Skeletal muscle tissue (tissue), 3 donors: ENCODE measurements at regions not wholly inside any gene's neighbourhood (a gene's known extent, or its start where the extent isn't known, plus 50 kb on each side); places are given as distances from the start of the nearest gene placed in this dataset.
"Not testable (repeated sequence)": the region's sequence is repeated elsewhere in the genome, so short reads cannot be mapped to it uniquely, and the experiment has no call there.

Source experiments
- H3K27ac ChIP-seq: one replicate; pipeline ENCODE4 v1.7.0; 2013; ENCODE audit warnings: mild to moderate bottlenecking, low read depth, low read length, inconsistent platforms
- H3K27me3 ChIP-seq, 3 donors: one replicate each; pipeline ENCODE4 v1.7.0; 2013; ENCODE audit warnings: low read length in 3 of 3; ENCODE audit not compliant: control insufficient read depth in 3 of 3, insufficient read depth in 3 of 3
- H3K36me3 ChIP-seq, 3 donors: one replicate each; pipeline ENCODE4 v1.7.0; 2013; ENCODE audit warnings: low read length in 3 of 3; ENCODE audit not compliant: control insufficient read depth in 3 of 3, insufficient read depth in 3 of 3
- H3K4me1 ChIP-seq, 3 donors: one replicate each; pipeline ENCODE4 v1.7.0; 2013; ENCODE audit warnings: low read length in 3 of 3, mild to moderate bottlenecking in 3 of 3; ENCODE audit not compliant: control insufficient read depth in 3 of 3, insufficient read depth in 3 of 3
- H3K4me3 ChIP-seq, 3 donors: one replicate each; pipeline ENCODE4 v1.7.0; 2013; ENCODE audit warnings: low read length in 3 of 3
- H3K9ac ChIP-seq, 3 donors: one replicate each; pipeline ENCODE4 v1.7.0; 2013; ENCODE audit warnings: low read length in 3 of 3, mild to moderate bottlenecking in 3 of 3, moderate library complexity in 2 of 3, low read depth in 1 of 3
- H3K9me3 ChIP-seq, 3 donors: one replicate each; pipeline ENCODE4 v1.7.0; 2013; ENCODE audit warnings: low read length in 3 of 3; ENCODE audit not compliant: control insufficient read depth in 3 of 3
- donor health status: Osteomylitis.

DNA sequence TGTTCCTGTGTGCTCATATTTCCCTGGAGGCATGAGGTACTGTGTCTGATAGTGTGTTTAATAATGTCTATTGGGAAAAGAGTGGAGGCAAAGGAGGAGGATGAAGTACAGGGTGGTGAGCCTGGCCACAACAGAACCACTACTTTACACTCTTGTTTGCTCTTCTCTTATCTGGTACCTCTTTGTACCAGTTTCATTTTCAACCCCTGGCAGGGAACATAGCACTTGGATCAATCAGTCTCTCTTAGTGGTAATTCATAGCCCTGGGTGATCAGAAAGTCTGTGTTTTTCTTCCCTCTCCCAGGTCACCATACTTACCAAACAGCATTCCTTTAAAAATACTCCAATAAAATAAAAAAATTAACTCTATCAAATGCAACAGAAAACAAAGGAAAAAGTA lies 105.4 kb downstream of the DMRT2 start:
- H3K36me3 ChIP-seq, result no peaks in the 10 kb centered on the region
- H3K9me3 ChIP-seq, result no peaks in the 10 kb centered on the region
- H3K9ac ChIP-seq, result no peak overlapping the region
- H3K27me3 ChIP-seq, result no peaks in the 10 kb centered on the region
- no peak overlapping the region for H3K27ac ChIP-seq
- no peak overlapping the region for H3K4me3 ChIP-seq
- no peaks in the 10 kb centered on the region for H3K4me1 ChIP-seq

DNA sequence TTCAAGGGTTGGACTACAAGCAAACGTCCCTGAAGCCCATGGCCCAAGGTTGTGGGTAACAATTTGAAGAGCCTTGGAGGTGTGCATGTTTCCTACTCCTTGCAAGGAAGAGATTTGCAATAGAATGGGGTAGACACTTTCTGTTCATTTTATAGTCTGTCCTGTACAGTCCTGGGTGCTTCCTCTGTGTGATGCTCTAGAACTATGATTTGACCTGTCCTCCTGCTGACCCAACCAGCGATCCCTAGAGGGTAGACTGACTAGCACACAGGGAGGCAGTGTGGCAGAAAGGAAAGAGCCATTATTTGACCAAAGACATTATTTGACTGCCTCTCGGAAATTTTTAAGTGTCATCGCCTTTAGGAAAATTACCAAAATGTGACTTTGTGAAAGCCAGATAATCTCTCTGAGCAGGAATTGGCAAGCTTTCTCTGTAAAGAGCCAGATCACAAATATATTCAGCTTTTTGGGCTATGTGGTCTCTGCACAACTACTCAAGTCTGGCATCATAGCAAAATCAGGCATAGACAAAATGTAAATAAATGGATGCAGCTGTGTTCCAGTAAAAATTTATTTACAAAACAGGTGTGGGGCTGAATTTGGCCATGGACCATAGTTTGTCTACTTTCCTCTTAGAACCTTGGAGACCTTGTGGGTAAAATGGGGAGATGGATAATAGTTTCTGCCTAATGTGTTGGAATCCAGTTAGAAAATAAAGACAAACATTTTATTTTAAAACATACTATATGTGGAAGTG lies 106.8 kb downstream of the DMRT2 start:
- no peaks in the 10 kb centered on the region for H3K4me1 ChIP-seq
- H3K9me3 ChIP-seq, result no peaks in the 10 kb centered on the region
- H3K36me3 ChIP-seq, result no peaks in the 10 kb centered on the region
- H3K9ac ChIP-seq, result no peak overlapping the region
- H3K27me3 ChIP-seq, result no peaks in the 10 kb centered on the region
- no peak overlapping the region for H3K27ac ChIP-seq
- no peak overlapping the region for H3K4me3 ChIP-seq

GRCh38 chr9:1157836-1158235 lies 107.7 kb downstream of the DMRT2 start:
- Histone ChIP-seq H3K27me3 (no peaks in the 10 kb centered on the region), H3K4me1 (no peaks in the 10 kb centered on the region), H3K9ac (no peak overlapping the region), H3K4me3 (no peak overlapping the region), H3K27ac (no peak overlapping the region), H3K36me3 (no peaks in the 10 kb centered on the region), H3K9me3 (no peaks in the 10 kb centered on the region)

GRCh38 chr9:1170918-1171317 lies 120.8 kb downstream of the DMRT2 start:
- H3K27me3 ChIP-seq, result no peaks in the 10 kb centered on the region
- peaks cover 0 to 8% (median 0%) of the 10 kb centered on the region in 3 donors for H3K9me3 ChIP-seq
- H3K4me3 ChIP-seq, result no peak overlapping the region
- no peaks in the 10 kb centered on the region for H3K4me1 ChIP-seq
- no peak overlapping the region for H3K9ac ChIP-seq
- H3K27ac ChIP-seq, result no peak overlapping the region
- H3K36me3 ChIP-seq, result no peaks in the 10 kb centered on the region

DNA sequence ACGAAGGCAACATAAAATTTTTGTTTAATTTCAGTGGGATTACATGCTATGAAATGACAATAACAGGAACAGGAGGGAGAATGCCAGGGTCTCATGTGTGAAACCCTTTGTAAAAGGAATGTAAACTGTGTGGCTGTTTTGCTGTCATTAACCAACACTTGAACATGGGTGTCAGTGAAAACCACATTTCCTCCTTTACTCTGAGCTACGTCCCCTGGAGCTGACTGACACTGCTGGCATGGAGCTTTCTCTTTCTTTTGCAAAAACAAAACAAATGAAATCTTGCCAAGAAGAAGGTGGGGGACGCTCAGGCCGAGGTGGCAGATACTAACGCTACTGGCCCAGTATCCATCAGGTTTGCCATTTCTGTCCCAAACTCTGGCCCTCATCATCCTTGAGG lies 121.4 kb downstream of the DMRT2 start:
- no peak overlapping the region for H3K9ac ChIP-seq
- H3K9me3 ChIP-seq, result peaks cover 0 to 8% (median 0%) of the 10 kb centered on the region in 3 donors

GRCh38 chr9:1173211-1173610 lies 123.1 kb downstream of the DMRT2 start:
- no peaks in the 10 kb centered on the region for H3K36me3 ChIP-seq

More for the DNA sequence above, 121.4 kb downstream of the DMRT2 start:
- Histone ChIP-seq H3K27ac (no peak overlapping the region), H3K27me3 (no peaks in the 10 kb centered on the region), H3K36me3 (no peaks in the 10 kb centered on the region), H3K4me3 (no peak overlapping the region), H3K4me1 (no peaks in the 10 kb centered on the region)

DNA sequence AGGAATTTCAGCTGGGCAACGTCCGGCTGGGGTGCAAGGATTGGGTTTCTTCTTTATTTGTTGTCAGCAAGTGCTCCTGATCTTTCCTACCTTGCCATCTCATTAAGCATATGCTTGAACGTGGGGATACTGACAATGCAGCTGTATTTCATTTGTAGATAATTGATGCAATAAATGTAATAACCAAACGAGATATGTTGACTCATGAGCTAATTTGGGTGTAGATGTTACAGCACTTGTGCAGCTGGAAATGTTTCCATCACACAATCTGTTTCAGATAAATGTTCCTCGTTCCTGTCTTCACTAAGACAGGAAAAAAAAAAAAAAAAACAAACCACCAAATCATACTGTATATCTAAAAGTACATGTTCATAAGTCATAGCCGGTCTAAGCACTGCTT lies 123.8 kb downstream of the DMRT2 start:
- H3K36me3 ChIP-seq, result no peaks in the 10 kb centered on the region
- no peaks in the 10 kb centered on the region for H3K27me3 ChIP-seq
- no peak overlapping the region for H3K27ac ChIP-seq
- no peaks in the 10 kb centered on the region for H3K4me1 ChIP-seq
- H3K4me3 ChIP-seq, result no peak overlapping the region
- peaks cover 0 to 3% (median 0%) of the 10 kb centered on the region in 3 donors for H3K9me3 ChIP-seq
- H3K9ac ChIP-seq, result no peak overlapping the region

More at GRCh38 chr9:1173211-1173610, 123.1 kb downstream of the DMRT2 start:
- no peak overlapping the region for H3K27ac ChIP-seq
- no peak overlapping the region for H3K9ac ChIP-seq
- peaks cover 0 to 3% (median 0%) of the 10 kb centered on the region in 3 donors for H3K9me3 ChIP-seq
- no peaks in the 10 kb centered on the region for H3K4me1 ChIP-seq
- no peak overlapping the region for H3K4me3 ChIP-seq
- H3K27me3 ChIP-seq, result no peaks in the 10 kb centered on the region

GRCh38 chr9:1179366-1179765 lies 129.2 kb downstream of the DMRT2 start:
- no peaks in the 10 kb centered on the region for H3K9me3 ChIP-seq
- H3K4me3 ChIP-seq, result no peak overlapping the region
- H3K9ac ChIP-seq, result no peak overlapping the region
- no peaks in the 10 kb centered on the region for H3K27me3 ChIP-seq
- H3K27ac ChIP-seq, result no peak overlapping the region
- no peaks in the 10 kb centered on the region for H3K36me3 ChIP-seq
- H3K4me1 ChIP-seq, result no peaks in the 10 kb centered on the region

DNA sequence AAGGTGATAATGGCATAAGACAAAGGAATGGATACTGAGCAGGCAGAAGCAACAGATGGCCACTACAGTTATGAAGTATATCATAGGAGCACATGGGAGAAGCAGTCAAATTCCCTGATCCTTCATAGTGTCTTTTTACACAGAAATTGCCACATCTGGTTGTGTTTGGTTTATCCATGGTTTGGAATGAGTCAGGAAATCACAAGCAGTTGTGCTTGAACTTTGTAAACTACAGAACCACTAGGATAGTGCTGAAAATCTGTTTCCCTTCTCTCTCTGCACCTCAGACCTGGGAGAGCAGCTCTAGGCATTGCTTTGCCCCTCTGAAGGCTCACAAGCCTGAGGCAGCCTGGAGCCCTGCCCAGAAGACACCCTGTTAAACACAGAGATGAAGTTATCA lies 134.0 kb downstream of the DMRT2 start:
- no peak overlapping the region for H3K9ac ChIP-seq
- H3K4me1 ChIP-seq, result no peaks in the 10 kb centered on the region
- H3K4me3 ChIP-seq, result no peak overlapping the region
- H3K9me3 ChIP-seq, result no peaks in the 10 kb centered on the region
- no peaks in the 10 kb centered on the region for H3K36me3 ChIP-seq
- H3K27ac ChIP-seq, result no peak overlapping the region
- H3K27me3 ChIP-seq, result no peaks in the 10 kb centered on the region

DNA sequence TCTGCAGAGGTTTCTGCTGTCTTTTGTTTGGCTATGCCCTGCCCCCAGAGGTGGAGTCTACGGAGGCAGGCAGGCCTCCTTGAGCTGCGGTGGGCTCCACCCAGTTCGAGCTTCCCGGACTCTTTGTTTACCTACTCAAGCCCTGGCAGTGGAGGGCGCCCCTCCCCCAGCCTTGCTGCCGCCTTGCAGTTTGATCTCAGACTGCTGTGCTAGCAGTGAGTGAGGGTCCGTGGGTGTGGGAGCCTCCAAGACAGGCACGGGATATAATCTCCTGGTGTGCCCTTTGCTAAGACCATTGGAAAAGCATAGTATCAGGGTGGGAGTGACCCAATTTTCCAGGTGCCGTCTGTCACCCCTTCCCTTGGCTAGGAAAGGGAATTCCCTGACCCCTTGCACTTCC lies 137.0 kb downstream of the DMRT2 start:
- not testable (repeated sequence) for H3K4me1 ChIP-seq, H3K9me3 ChIP-seq, H3K36me3 ChIP-seq, H3K9ac ChIP-seq, H3K4me3 ChIP-seq, H3K27ac ChIP-seq, H3K27me3 ChIP-seq
